Trophoblast cell (in vitro differentiated cells and primary cell): ENCODE measurements at regions not wholly inside any gene's neighbourhood (a gene's known extent, or its start where the extent isn't known, plus 50 kb on each side); places are given as distances from the start of the nearest gene placed in this dataset.

Experiments used
- DNase-seq, 2 donors: peaks; one replicate each; pipeline ENCODE4 v3.0.0-alpha.2; 2016
- H2AFZ ChIP-seq: 2 replicates; pipeline ENCODE4 v1.6.1; 2013; ENCODE audit warnings: low read length, moderate library complexity, mild to moderate bottlenecking; ENCODE audit not compliant: insufficient read depth, poor library complexity
- H2AK5ac ChIP-seq: 2 replicates; pipeline ENCODE4 v1.6.1; 2013; ENCODE audit warnings: mild to moderate bottlenecking, low read length
- H2BK120ac ChIP-seq: 2 replicates; pipeline ENCODE4 v1.6.1; 2013; ENCODE audit warnings: low read length, mild to moderate bottlenecking, moderate library complexity; ENCODE audit not compliant: insufficient read depth, poor library complexity
- H2BK12ac ChIP-seq: 2 replicates; pipeline ENCODE4 v1.6.1; 2013; ENCODE audit warnings: mild to moderate bottlenecking, low read length, moderate library complexity
- H2BK5ac ChIP-seq: 2 replicates; pipeline ENCODE4 v1.6.1; 2013; ENCODE audit warnings: low read length, low read depth, moderate library complexity, mild to moderate bottlenecking; ENCODE audit not compliant: poor library complexity
- H3K14ac ChIP-seq: 2 replicates; pipeline ENCODE4 v1.6.1; 2013; ENCODE audit warnings: mild to moderate bottlenecking, low read length
- H3K18ac ChIP-seq: 2 replicates; pipeline ENCODE4 v1.6.1; 2013; ENCODE audit warnings: mild to moderate bottlenecking, low read length
- H3K23ac ChIP-seq: 2 replicates; pipeline ENCODE4 v1.6.1; 2013; ENCODE audit warnings: low read length
- H3K27ac ChIP-seq: 2 replicates; pipeline ENCODE4 v1.5.1; 2013; ENCODE audit warnings: low read depth, mild to moderate bottlenecking, inconsistent platforms, low read length, moderate library complexity
- H3K27me3 ChIP-seq: 2 replicates; pipeline ENCODE4 v1.6.1; 2013; ENCODE audit warnings: inconsistent platforms, mild to moderate bottlenecking, low read length, moderate library complexity; ENCODE audit not compliant: insufficient read depth
- H3K36me3 ChIP-seq, 2 experiments: 1 replicate in 1 of 2; 2 replicates in 1 of 2; pipeline ENCODE4 v1.6.1; 2013; ENCODE audit warnings: low read length in 2 of 2, mild to moderate bottlenecking in 2 of 2, moderate library complexity in 1 of 2; ENCODE audit not compliant: insufficient read depth in 2 of 2, control insufficient read depth in 1 of 2
- H3K4ac ChIP-seq: 2 replicates; pipeline ENCODE4 v1.6.1; 2013; ENCODE audit warnings: low read depth, mild to moderate bottlenecking, low read length, moderate library complexity
- H3K4me1 ChIP-seq, 2 experiments: 1 replicate in 1 of 2; 2 replicates in 1 of 2; pipeline ENCODE4 v1.6.1; 2013; ENCODE audit warnings: low read length in 2 of 2, mild to moderate bottlenecking in 2 of 2, moderate library complexity in 1 of 2; ENCODE audit not compliant: insufficient read depth in 2 of 2, control insufficient read depth in 1 of 2
- H3K4me2 ChIP-seq: 2 replicates; pipeline ENCODE4 v1.6.1; 2013; ENCODE audit warnings: inconsistent platforms, mild to moderate bottlenecking, low read length, moderate library complexity
- H3K4me3 ChIP-seq: 2 replicates; pipeline ENCODE4 v1.5.1; 2013; ENCODE audit warnings: mild to moderate bottlenecking, low read depth, low read length, inconsistent platforms
- H3K79me1 ChIP-seq: one replicate; pipeline ENCODE4 v1.6.1; 2013; ENCODE audit warnings: low read length
- H3K79me2 ChIP-seq: 2 replicates; pipeline ENCODE4 v1.6.1; 2013; ENCODE audit warnings: low read length, mild to moderate bottlenecking; ENCODE audit not compliant: control insufficient read depth, insufficient read depth, poor library complexity
- H3K9ac ChIP-seq: 2 replicates; pipeline ENCODE4 v1.6.1; 2013; ENCODE audit warnings: mild to moderate bottlenecking, low read length
- H3K9me3 ChIP-seq: 2 replicates; pipeline ENCODE4 v1.6.1; 2013; ENCODE audit warnings: low read depth, mild to moderate bottlenecking, control low read depth, inconsistent platforms, low read length; ENCODE audit not compliant: insufficient read depth
- H4K12ac ChIP-seq: 2 replicates; pipeline ENCODE4 v1.6.1; 2013; ENCODE audit warnings: low read depth, mild to moderate bottlenecking, low read length, moderate library complexity
- H4K8ac ChIP-seq: 2 replicates; pipeline ENCODE4 v1.6.1; 2013; ENCODE audit warnings: low read depth, mild to moderate bottlenecking, low read length, moderate library complexity
- H4K91ac ChIP-seq: one replicate; pipeline ENCODE4 v1.6.1; 2013; ENCODE audit warnings: low read depth, mild to moderate bottlenecking, low read length, moderate library complexity
- whole genome bisulfite sequencing: extraction: QIAGEN DNeasy Blood & Tissue Kit; methylation state at CpG from one replicate; pipeline ENCODE4 v1.1.7; 2013; ENCODE audit warnings: missing lambda C conversion rate; ENCODE audit not compliant: insufficient read length, insufficient coverage; ENCODE audit errors: extremely low coverage; 5-methylcytosine and 5-hydroxymethylcytosine counted together

DNA sequence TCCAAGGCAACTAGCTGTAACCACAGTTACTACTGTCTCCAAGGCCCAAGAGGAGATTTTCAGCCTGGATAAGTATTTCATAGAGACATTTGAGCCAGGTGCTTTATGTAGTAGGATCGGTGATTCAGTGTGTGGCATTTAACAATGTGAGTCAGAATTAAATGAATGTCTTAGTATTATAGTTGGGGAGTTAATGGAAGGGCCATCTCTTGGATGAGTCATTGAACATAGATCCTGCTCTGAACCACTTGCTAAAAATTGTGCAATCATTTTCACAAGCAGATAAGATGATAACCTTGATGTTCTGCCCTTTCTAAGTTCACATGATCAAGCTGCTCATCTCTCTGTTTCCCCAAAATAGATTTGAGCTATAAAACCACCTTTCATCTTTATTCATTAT, 668.9 kb upstream of the CITED2 start:
- H3K79me1 ChIP-seq: no peaks in the 10 kb centered on the region
- no CpG with 5 or more reads among the region's 1 CpG for WGBS
- H3K9ac ChIP-seq: no peak overlapping the region
- no peak overlapping the region for H3K14ac ChIP-seq
- H3K79me2 ChIP-seq: no peaks in the 10 kb centered on the region
- H2AK5ac ChIP-seq: no peak overlapping the region
- no peak overlapping the region for H3K4ac ChIP-seq
- H3K9me3 ChIP-seq: peaks cover 2% of the 10 kb centered on the region
- no peak overlapping the region for H2AFZ ChIP-seq
- H3K4me1 ChIP-seq: no peaks in the 10 kb centered on the region
- H4K12ac ChIP-seq: no peak overlapping the region
- H3K4me2 ChIP-seq: no peak overlapping the region
- H2BK5ac ChIP-seq: no peak overlapping the region
- no peak overlapping the region for H3K18ac ChIP-seq
- H3K27me3 ChIP-seq: no peaks in the 10 kb centered on the region
- H4K8ac ChIP-seq: no peak overlapping the region
- no peak overlapping the region for H3K23ac ChIP-seq
- no peaks in the 10 kb centered on the region for H3K36me3 ChIP-seq
- H3K4me3 ChIP-seq: no peak overlapping the region
- H2BK12ac ChIP-seq: no peak overlapping the region
- no peak overlapping the region for H2BK120ac ChIP-seq
- H3K27ac ChIP-seq: no peak overlapping the region
- DNase-seq: peak in 1 of 2 donors; percentile 48
- no peak overlapping the region for H4K91ac ChIP-seq

DNA sequence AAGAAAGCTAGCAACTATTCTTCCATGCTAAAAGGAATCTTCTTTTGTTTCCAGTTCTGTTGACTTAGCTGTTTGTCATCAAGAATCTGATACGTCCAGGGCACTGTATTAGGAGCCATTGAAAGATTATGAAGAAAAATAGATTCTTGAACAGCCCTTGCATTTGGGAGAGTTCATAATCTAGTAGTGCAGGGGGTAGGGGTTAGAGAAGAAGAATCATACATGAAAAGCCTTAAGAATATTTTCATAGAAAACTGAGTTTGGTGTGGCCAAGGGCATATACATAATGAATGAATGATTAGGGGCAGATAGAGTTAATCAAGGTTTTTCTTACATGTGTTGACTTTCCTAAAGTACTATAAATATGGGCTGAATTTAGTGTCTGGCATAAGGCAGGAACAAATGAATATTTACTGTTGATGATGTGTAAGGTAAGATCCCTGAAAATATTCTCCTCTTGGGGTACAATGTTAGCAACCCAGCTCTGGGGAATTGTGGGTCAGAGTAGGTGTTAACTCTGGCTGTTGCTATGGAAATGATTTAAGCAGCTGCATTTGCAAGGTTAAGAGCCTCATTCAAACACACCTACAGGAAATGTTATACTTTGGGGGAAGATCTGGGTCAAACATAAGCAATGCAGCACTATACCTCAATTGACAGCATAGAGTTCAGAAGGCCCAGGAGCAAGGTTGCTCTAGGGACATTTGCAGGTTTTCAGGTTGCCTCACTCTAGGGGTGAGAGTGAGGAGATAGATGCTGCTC, 667.3 kb upstream of the CITED2 start:
- Histone ChIP-seq H3K14ac (no peak overlapping the region), H2AK5ac (no peak overlapping the region), H2BK120ac (no peak overlapping the region), H2BK12ac (peak overlapping the region; percentile 38), H3K9ac (no peak overlapping the region), H3K4me2 (no peak overlapping the region), H3K18ac (no peak overlapping the region), H3K36me3 (no peaks in the 10 kb centered on the region), H4K8ac (no peak overlapping the region), H3K79me1 (no peaks in the 10 kb centered on the region), H3K4me1 (no peaks in the 10 kb centered on the region), H4K91ac (no peak overlapping the region), H2AFZ (no peak overlapping the region), H3K23ac (no peak overlapping the region), H3K27me3 (no peaks in the 10 kb centered on the region), H3K27ac (no peak overlapping the region), H3K4ac (no peak overlapping the region), H2BK5ac (no peak overlapping the region), H3K4me3 (no peak overlapping the region), H3K79me2 (no peaks in the 10 kb centered on the region), H3K9me3 (peaks cover 2% of the 10 kb centered on the region), H4K12ac (no peak overlapping the region)
- no peak for DNase-seq
- WGBS: no CpG with 5 or more reads among the region's 1 CpG

DNA sequence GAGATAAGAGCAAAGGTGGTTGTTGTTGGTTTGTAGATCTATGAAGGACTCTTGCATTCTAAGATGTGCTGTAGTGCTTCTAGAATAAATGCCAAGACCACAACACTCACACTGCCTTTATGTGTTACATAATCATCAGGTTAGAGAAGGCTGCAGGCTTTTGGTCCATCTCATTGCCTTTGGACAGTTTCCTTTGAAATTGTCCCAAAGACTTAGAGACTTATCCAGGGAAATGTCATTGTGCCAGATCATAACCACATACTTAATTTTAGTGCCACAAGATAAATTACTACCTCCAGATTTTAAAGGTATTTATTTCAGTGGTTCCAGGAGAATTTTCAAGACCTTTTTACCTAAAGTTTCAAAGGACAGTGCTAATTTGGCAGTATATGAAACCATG, 666.6 kb upstream of the CITED2 start:
- Histone ChIP-seq H3K4me3 (no peak overlapping the region), H2BK12ac (no peak overlapping the region), H2AK5ac (no peak overlapping the region), H3K79me1 (no peaks in the 10 kb centered on the region), H2BK5ac (no peak overlapping the region), H3K4ac (no peak overlapping the region), H3K9ac (no peak overlapping the region), H3K4me2 (no peak overlapping the region), H3K27me3 (no peaks in the 10 kb centered on the region), H3K4me1 (no peaks in the 10 kb centered on the region), H3K36me3 (no peaks in the 10 kb centered on the region), H3K14ac (no peak overlapping the region), H3K18ac (no peak overlapping the region), H3K23ac (no peak overlapping the region), H3K79me2 (no peaks in the 10 kb centered on the region), H3K27ac (no peak overlapping the region), H2AFZ (no peak overlapping the region), H4K12ac (no peak overlapping the region), H4K91ac (no peak overlapping the region), H3K9me3 (peaks cover 2% of the 10 kb centered on the region), H4K8ac (no peak overlapping the region), H2BK120ac (no peak overlapping the region)
- no peak for DNase-seq

DNA sequence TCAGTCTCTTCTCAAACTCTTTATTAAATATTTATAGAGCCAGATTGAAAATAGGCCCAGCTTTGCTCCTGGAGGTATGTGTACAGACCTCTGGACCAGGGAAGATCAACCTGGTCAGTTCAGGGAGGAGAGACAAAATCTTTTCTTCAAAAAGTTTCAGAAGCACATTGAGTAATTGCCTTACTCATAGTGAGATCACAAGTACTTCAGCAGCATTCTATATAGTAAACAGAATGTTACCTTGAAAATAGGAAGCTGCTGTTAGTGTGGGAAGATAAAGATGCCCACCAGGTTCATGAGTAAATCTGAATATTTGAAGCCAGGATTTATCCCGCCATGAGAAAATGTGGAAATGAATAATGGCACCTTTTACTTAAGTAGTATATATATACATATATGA, 665.9 kb upstream of the CITED2 start:
- Histone ChIP-seq H3K14ac (no peak overlapping the region), H2BK5ac (no peak overlapping the region), H3K23ac (no peak overlapping the region), H3K36me3 (no peaks in the 10 kb centered on the region), H3K4me2 (no peak overlapping the region), H4K91ac (no peak overlapping the region), H3K18ac (no peak overlapping the region), H4K12ac (no peak overlapping the region), H3K27ac (no peak overlapping the region), H3K9me3 (peaks cover 2% of the 10 kb centered on the region), H3K27me3 (no peaks in the 10 kb centered on the region), H3K4ac (no peak overlapping the region), H2AFZ (no peak overlapping the region), H3K4me3 (no peak overlapping the region), H2BK12ac (no peak overlapping the region), H3K79me2 (no peaks in the 10 kb centered on the region), H3K4me1 (no peaks in the 10 kb centered on the region), H4K8ac (no peak overlapping the region), H3K9ac (no peak overlapping the region), H2BK120ac (no peak overlapping the region), H3K79me1 (no peaks in the 10 kb centered on the region), H2AK5ac (no peak overlapping the region)
- no CpG with 5 or more reads among the region's 1 CpG for WGBS
- no peak for DNase-seq
